ENCODE measurements at regions not wholly inside any gene's neighbourhood (a gene's known extent, or its start where the extent isn't known, plus 50 kb on each side); places are given as distances from the start of the nearest gene placed in this dataset.

- ChIA-PET POLR2A (ENCODE audit: unreplicated experiment) (no interaction called here), CTCF (no interaction called here)
- Histone ChIP-seq H3K4ac (ENCODE audit: low read depth, low read length) (no peak overlapping the region), H3K4me3 (ENCODE audit: insufficient read depth, low read depth, low read length) (no peak overlapping the region), H2BK20ac (ENCODE audit: low read depth, low read length) (no peak overlapping the region), H3K27me3 (ENCODE audit: control insufficient read depth, insufficient read depth, low read length) (no peaks in the 10 kb centered on the region), H3K23ac (ENCODE audit: low read depth, low read length) (no peak overlapping the region), H3K9ac (ENCODE audit: low read depth, low read length) (no peak overlapping the region), H3K9me3 (ENCODE audit: control insufficient read depth, insufficient read depth, low read length) (peaks cover 38% of the 10 kb centered on the region), H2BK15ac (ENCODE audit: low read depth, low read length) (no peak overlapping the region), H3K79me1 (ENCODE audit: low read depth in 1 of 2, low read length in 2 of 2) (no peaks in the 10 kb centered on the region), H3K14ac (replicated peaks; ENCODE audit: low read depth, low read length) (no peak overlapping the region), H2BK120ac (ENCODE audit: low read depth, low read length) (no peak overlapping the region), H3K4me2 (ENCODE audit: low read depth, low read length) (no peak overlapping the region), H2AK5ac (ENCODE audit: low read depth, low read length) (no peak overlapping the region), H4K20me1 (ENCODE audit: insufficient read depth, low read length) (no peaks in the 10 kb centered on the region), H3K27ac (ENCODE audit: insufficient read depth, low read length) (no peak overlapping the region), H4K5ac (ENCODE audit: low read depth, low read length) (no peak overlapping the region), H3K9me1 (ENCODE audit: insufficient read depth, low read length) (no peaks in the 10 kb centered on the region), H2BK5ac (ENCODE audit: low read depth, low read length, poor library complexity, severe bottlenecking) (no peak overlapping the region), H2AFZ (replicated peaks; ENCODE audit: low read length, poor library complexity) (no peak overlapping the region), H2AK9ac (replicated peaks; ENCODE audit: low read depth, low read length, poor library complexity) (no peak overlapping the region), H4K91ac (ENCODE audit: insufficient read depth, low read depth, low read length) (no peak overlapping the region), H3K36me3 (ENCODE audit: control insufficient read depth, insufficient read depth, low read length) (no peaks in the 10 kb centered on the region), H3K4me1 (ENCODE audit: control insufficient read depth, insufficient read depth, low read length) (no peaks in the 10 kb centered on the region), H4K8ac (ENCODE audit: low read depth in 2 of 2, low read length in 2 of 2) (no peak overlapping the region), H3K18ac (ENCODE audit: low read depth, low read length) (no peak overlapping the region), H3K56ac (ENCODE audit: extremely low read depth, insufficient read depth, low read length) (no peak overlapping the region)
- dilution Hi-C loops (cut with HindIII; ENCODE audit: low sequenced_read_pairs, unreplicated experiment): no loop called here
- BruUV-seq (replicated peaks): no TSS peak
- TF ChIP-seq FOS (IDR thresholded peaks at IDR 0.05; ENCODE audit: low read depth, low read length) (no peak), NFE2L2 (IDR thresholded peaks at IDR 0.05; ENCODE audit: low read depth, low read length) (no peak), CEBPB (IDR thresholded peaks at IDR 0.05; ENCODE audit: low read depth, low read length) (no peak), RCOR1 (IDR thresholded peaks at IDR 0.05; ENCODE audit: insufficient replicate concordance, low read length) (no peak), MAFK (IDR thresholded peaks at IDR 0.05; ENCODE audit: low read depth, low read length) (no peak), MAZ (IDR thresholded peaks at IDR 0.05; ENCODE audit: borderline replicate concordance, low read depth, low read length) (no peak), BHLHE40 (IDR thresholded peaks at IDR 0.05; ENCODE audit: low read depth, low read length) (no peak), POLR2A (IDR thresholded peaks at IDR 0.05; ENCODE audit: low read depth, low read length) (no peak), MXI1 (IDR thresholded peaks at IDR 0.05; ENCODE audit: borderline replicate concordance, low read depth, low read length) (no peak), CHD1 (IDR thresholded peaks at IDR 0.05; ENCODE audit: low read depth, low read length) (no peak), RAD21 (IDR thresholded peaks at IDR 0.05; ENCODE audit: low read length) (no peak), CTCF (conservative IDR thresholded peaks at IDR 0.05; ENCODE audit: low read depth, low read length) (no peak), SMC3 (IDR thresholded peaks at IDR 0.05; ENCODE audit: low read depth, low read length) (no peak), RFX5 (IDR thresholded peaks at IDR 0.05; ENCODE audit: low read depth, low read length) (no peak), ELK1 (IDR thresholded peaks at IDR 0.05; ENCODE audit: borderline replicate concordance, low read depth, low read length) (no peak), USF2 (IDR thresholded peaks at IDR 0.05; ENCODE audit: low read depth, low read length) (no peak)
- intact Hi-C loops (cut with micrococcal nuclease): no loop called here
- in situ Hi-C loops (cut with MboI; ENCODE audit: low sequenced_read_pairs): no loop called here
- DNase-seq (no peak), ATAC-seq (ENCODE audit: low read depth) (no peak)
- 53% methylated on average over 9 of the region's 35 CpGs; no CpG with 5 or more reads in 1 of the 2 experiments for WGBS, 2 experiments (ENCODE audit: extremely low coverage in 2 of 2, insufficient read length in 1 of 2)
Measured at GRCh38 chr7:155997431-155998327, 185.4 kb upstream of the SHH start.
